Nephron (organoid): ENCODE measurements at regions not wholly inside any gene's neighbourhood (a gene's known extent, or its start where the extent isn't known, plus 50 kb on each side); places are given as distances from the start of the nearest gene placed in this dataset.
"Not testable (repeated sequence)": the region's sequence is repeated elsewhere in the genome, so short reads cannot be mapped to it uniquely, and the experiment has no call there.

Experiments
- H3K27ac Mint-ChIP-seq, 3 experiments: 2 replicates each; pipeline ENCODE4 v1.8.0; 2020; ENCODE audit warnings: mixed read lengths in 3 of 3, mild to moderate bottlenecking in 2 of 3, moderate library complexity in 1 of 3
- H3K27me3 Mint-ChIP-seq: 2 replicates; pipeline ENCODE4 v1.8.0; 2021; ENCODE audit warnings: low read depth, mild to moderate bottlenecking, moderate library complexity, mixed read lengths
- H3K36me3 Mint-ChIP-seq: 2 replicates; pipeline ENCODE4 v1.8.0; 2020; ENCODE audit warnings: low read depth, mixed read lengths
- H3K4me1 Mint-ChIP-seq: 2 replicates; pipeline ENCODE4 v1.8.0; 2020; ENCODE audit warnings: mixed read lengths
- H3K4me3 Mint-ChIP-seq, 3 experiments: 2 replicates each; pipeline ENCODE4 v1.8.0; 2020; ENCODE audit warnings: mild to moderate bottlenecking in 3 of 3, mixed read lengths in 3 of 3, moderate library complexity in 2 of 3
- H3K9me3 Mint-ChIP-seq: 2 replicates; pipeline ENCODE4 v1.8.0; 2020; ENCODE audit warnings: mixed read lengths
- TF ChIP-seq, protein P1 (sequence below), 3 experiments: fragments of 200-600 bp; sonication (generic); IDR thresholded peaks; one replicate each; pipeline ENCODE4 v1.5.0; 2021; ENCODE audit warnings: antibody characterized with exemption in 3 of 3; ENCODE audit not compliant: unreplicated experiment in 3 of 3

DNA sequence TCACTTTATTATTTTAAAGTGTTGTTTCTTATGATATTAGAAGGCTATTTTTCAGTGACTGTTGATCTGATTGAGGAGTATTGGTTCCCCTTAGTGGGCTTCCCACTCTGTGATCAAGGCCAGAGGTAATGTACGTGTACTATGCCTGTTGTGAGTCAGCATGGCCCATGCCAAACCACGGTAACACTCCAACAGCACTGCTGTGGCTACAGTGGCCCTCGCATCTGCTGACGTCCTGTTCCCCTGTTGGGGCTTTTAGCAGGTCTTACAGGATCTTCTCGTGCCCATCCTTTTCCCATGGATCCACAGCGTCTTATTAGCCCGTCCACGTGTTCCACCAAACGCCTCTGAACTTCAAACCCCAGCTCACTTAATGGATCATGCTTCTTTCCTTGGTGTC lies 964.6 kb upstream of the CELF2 start:
- H3K4me1 Mint-ChIP-seq = peaks cover 8% of the 10 kb centered on the region
- H3K36me3 Mint-ChIP-seq = no peaks in the 10 kb centered on the region
- no peaks in the 10 kb centered on the region for H3K9me3 Mint-ChIP-seq
- TF ChIP-seq, protein P1, sequence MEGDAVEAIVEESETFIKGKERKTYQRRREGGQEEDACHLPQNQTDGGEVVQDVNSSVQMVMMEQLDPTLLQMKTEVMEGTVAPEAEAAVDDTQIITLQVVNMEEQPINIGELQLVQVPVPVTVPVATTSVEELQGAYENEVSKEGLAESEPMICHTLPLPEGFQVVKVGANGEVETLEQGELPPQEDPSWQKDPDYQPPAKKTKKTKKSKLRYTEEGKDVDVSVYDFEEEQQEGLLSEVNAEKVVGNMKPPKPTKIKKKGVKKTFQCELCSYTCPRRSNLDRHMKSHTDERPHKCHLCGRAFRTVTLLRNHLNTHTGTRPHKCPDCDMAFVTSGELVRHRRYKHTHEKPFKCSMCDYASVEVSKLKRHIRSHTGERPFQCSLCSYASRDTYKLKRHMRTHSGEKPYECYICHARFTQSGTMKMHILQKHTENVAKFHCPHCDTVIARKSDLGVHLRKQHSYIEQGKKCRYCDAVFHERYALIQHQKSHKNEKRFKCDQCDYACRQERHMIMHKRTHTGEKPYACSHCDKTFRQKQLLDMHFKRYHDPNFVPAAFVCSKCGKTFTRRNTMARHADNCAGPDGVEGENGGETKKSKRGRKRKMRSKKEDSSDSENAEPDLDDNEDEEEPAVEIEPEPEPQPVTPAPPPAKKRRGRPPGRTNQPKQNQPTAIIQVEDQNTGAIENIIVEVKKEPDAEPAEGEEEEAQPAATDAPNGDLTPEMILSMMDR (IDR thresholded peaks at IDR 0.05; ENCODE audit: unreplicated experiment in 3 of 3) = no peak
- H3K27ac Mint-ChIP-seq = no peak overlapping the region
- peaks cover 8% of the 10 kb centered on the region for H3K27me3 Mint-ChIP-seq
- no peak overlapping the region for H3K4me3 Mint-ChIP-seq

GRCh38 chr10:10054466-10054865 lies 963.2 kb upstream of the CELF2 start:
- H3K27ac Mint-ChIP-seq = no peak overlapping the region
- TF ChIP-seq, protein P1 (IDR thresholded peaks at IDR 0.05; ENCODE audit: unreplicated experiment in 3 of 3) = no peak
- H3K4me1 Mint-ChIP-seq = peaks cover 8% of the 10 kb centered on the region
- H3K4me3 Mint-ChIP-seq = no peak overlapping the region
- H3K27me3 Mint-ChIP-seq = peaks cover 8% of the 10 kb centered on the region
- H3K36me3 Mint-ChIP-seq = no peaks in the 10 kb centered on the region
- no peaks in the 10 kb centered on the region for H3K9me3 Mint-ChIP-seq

- peaks cover 8% of the 10 kb centered on the region for H3K27me3 Mint-ChIP-seq
- no peaks in the 10 kb centered on the region for H3K36me3 Mint-ChIP-seq
- no peaks in the 10 kb centered on the region for H3K9me3 Mint-ChIP-seq
- TF ChIP-seq, protein P1 (IDR thresholded peaks at IDR 0.05; ENCODE audit: unreplicated experiment in 3 of 3) = no peak
- no peak overlapping the region for H3K4me3 Mint-ChIP-seq
- H3K4me1 Mint-ChIP-seq = peaks cover 8% of the 10 kb centered on the region
- H3K27ac Mint-ChIP-seq = no peak overlapping the region
Observed at GRCh38 chr10:10055656-10056442, 961.8 kb upstream of the CELF2 start.

GRCh38 chr10:10056961-10057360 lies 960.7 kb upstream of the CELF2 start:
- Mint-ChIP-seq H3K27ac (no peak overlapping the region), H3K27me3 (peaks cover 8% of the 10 kb centered on the region)

GRCh38 chr10:10067644-10068043 lies 950.0 kb upstream of the CELF2 start:
- no peaks in the 10 kb centered on the region for H3K36me3 Mint-ChIP-seq
- no peak overlapping the region for H3K4me3 Mint-ChIP-seq
- H3K27ac Mint-ChIP-seq = no peak overlapping the region
- H3K9me3 Mint-ChIP-seq = peaks cover 5% of the 10 kb centered on the region
- TF ChIP-seq, protein P1 (IDR thresholded peaks at IDR 0.05; ENCODE audit: unreplicated experiment in 3 of 3) = no peak
- no peaks in the 10 kb centered on the region for H3K27me3 Mint-ChIP-seq
- no peaks in the 10 kb centered on the region for H3K4me1 Mint-ChIP-seq

More at GRCh38 chr10:10056961-10057360, 960.7 kb upstream of the CELF2 start:
- TF ChIP-seq, protein P1 (IDR thresholded peaks at IDR 0.05; ENCODE audit: unreplicated experiment in 3 of 3) = no peak
- Mint-ChIP-seq H3K4me3 (no peak overlapping the region), H3K36me3 (no peaks in the 10 kb centered on the region), H3K9me3 (no peaks in the 10 kb centered on the region), H3K4me1 (peaks cover 8% of the 10 kb centered on the region)

- not testable (repeated sequence) for H3K27me3 Mint-ChIP-seq, H3K4me3 Mint-ChIP-seq, H3K36me3 Mint-ChIP-seq, H3K4me1 Mint-ChIP-seq, H3K27ac Mint-ChIP-seq
- H3K9me3 Mint-ChIP-seq = peaks cover 17% of the 10 kb centered on the region
Observed at GRCh38 chr10:10074847-10075246, 942.8 kb upstream of the CELF2 start.
